ENCODE measurements at regions not wholly inside any gene's neighbourhood (a gene's known extent, or its start where the extent isn't known, plus 50 kb on each side); places are given as distances from the start of the nearest gene placed in this dataset.

DNA sequence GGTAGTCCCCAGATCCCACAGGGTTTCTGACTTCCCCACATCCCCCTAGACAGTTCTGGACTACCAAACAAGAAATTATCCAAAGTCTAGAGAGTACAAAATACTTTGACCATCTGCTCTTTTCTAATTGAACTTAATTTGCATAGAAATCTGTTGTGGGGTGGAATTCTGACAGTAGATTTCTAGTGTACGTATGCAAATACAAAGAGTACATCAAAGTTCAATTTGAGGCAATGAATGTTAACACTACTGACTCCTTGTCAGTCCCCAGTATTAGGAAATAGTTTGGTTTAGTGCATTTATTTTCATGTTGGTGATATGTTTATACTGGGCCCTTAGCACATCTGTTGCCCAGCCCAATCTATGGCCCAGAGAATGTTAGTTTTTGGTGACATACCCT is 292.6 kb downstream of the CETN3 start:
- Histone ChIP-seq H3K27me3 (ENCODE audit: insufficient read depth, low read length) (no peaks in the 10 kb centered on the region), H2AFZ (ENCODE audit: low read depth, low read length) (no peak overlapping the region), H3K4me2 (ENCODE audit: low read length) (no peak overlapping the region), H3K4me1 (ENCODE audit: insufficient read depth, low read length) (no peaks in the 10 kb centered on the region), H3K9ac (ENCODE audit: low read length) (no peak overlapping the region), H3K27ac (ENCODE audit: low read depth, low read length) (no peak overlapping the region), H3K4me3 (ENCODE audit: insufficient read depth, low read depth, low read length) (no peak overlapping the region), H3K79me2 (ENCODE audit: insufficient read depth, low read length) (no peaks in the 10 kb centered on the region), H4K20me1 (ENCODE audit: insufficient read depth, low read length) (no peaks in the 10 kb centered on the region), H3K36me3 (ENCODE audit: insufficient read depth, low read length) (no peaks in the 10 kb centered on the region), H3K9me3 (ENCODE audit: insufficient read depth, low read depth, low read length) (no peaks in the 10 kb centered on the region)
- Mint-ChIP-seq H3K4me1 (ENCODE audit: low read depth, unreplicated experiment) (no peaks in the 10 kb centered on the region), H3K9me3 (ENCODE audit: unreplicated experiment) (no peaks in the 10 kb centered on the region), H3K27ac (ENCODE audit: unreplicated experiment) (no peak overlapping the region), H3K4me3 (ENCODE audit: unreplicated experiment) (no peak overlapping the region), H3K27me3 (ENCODE audit: low read depth, unreplicated experiment) (no peaks in the 10 kb centered on the region), H3K36me3 (ENCODE audit: low read depth, unreplicated experiment) (no peaks in the 10 kb centered on the region)
- TF ChIP-seq EZH2 (IDR thresholded peaks at IDR 0.05; ENCODE audit: insufficient read depth, low read length) (no peak), CTCF (IDR thresholded peaks at IDR 0.05; ENCODE audit: insufficient read depth, low read depth, low read length) (no peak)
- DNase-seq (ENCODE audit: low read depth) (no peak), FAIRE-seq (no peak)

GRCh38 chr5:90113108-90113507 is 296.4 kb downstream of the CETN3 start:
- Histone ChIP-seq H3K27me3 (ENCODE audit: insufficient read depth, low read length) (no peaks in the 10 kb centered on the region), H3K36me3 (ENCODE audit: insufficient read depth, low read length) (no peaks in the 10 kb centered on the region), H3K9me3 (ENCODE audit: insufficient read depth, low read depth, low read length) (no peaks in the 10 kb centered on the region), H4K20me1 (ENCODE audit: insufficient read depth, low read length) (no peaks in the 10 kb centered on the region), H2AFZ (ENCODE audit: low read depth, low read length) (no peak overlapping the region), H3K27ac (ENCODE audit: low read depth, low read length) (no peak overlapping the region), H3K4me1 (ENCODE audit: insufficient read depth, low read length) (no peaks in the 10 kb centered on the region), H3K9ac (ENCODE audit: low read length) (no peak overlapping the region), H3K79me2 (ENCODE audit: insufficient read depth, low read length) (no peaks in the 10 kb centered on the region), H3K4me3 (ENCODE audit: insufficient read depth, low read depth, low read length) (no peak overlapping the region), H3K4me2 (ENCODE audit: low read length) (no peak overlapping the region)
- TF ChIP-seq CTCF (IDR thresholded peaks at IDR 0.05; ENCODE audit: insufficient read depth, low read depth, low read length) = no peak
- TF ChIP-seq EZH2 (IDR thresholded peaks at IDR 0.05; ENCODE audit: insufficient read depth, low read length) = no peak
- no peaks in the 10 kb centered on the region for H3K36me3 Mint-ChIP-seq (ENCODE audit: low read depth, unreplicated experiment)
- DNase-seq (ENCODE audit: low read depth) (no peak), FAIRE-seq (no peak)
- H3K27ac Mint-ChIP-seq (ENCODE audit: unreplicated experiment) = no peak overlapping the region
- no peaks in the 10 kb centered on the region for H3K9me3 Mint-ChIP-seq (ENCODE audit: unreplicated experiment)
- H3K27me3 Mint-ChIP-seq (ENCODE audit: low read depth, unreplicated experiment) = no peaks in the 10 kb centered on the region
- no peak overlapping the region for H3K4me3 Mint-ChIP-seq (ENCODE audit: unreplicated experiment)
- no peaks in the 10 kb centered on the region for H3K4me1 Mint-ChIP-seq (ENCODE audit: low read depth, unreplicated experiment)

DNA sequence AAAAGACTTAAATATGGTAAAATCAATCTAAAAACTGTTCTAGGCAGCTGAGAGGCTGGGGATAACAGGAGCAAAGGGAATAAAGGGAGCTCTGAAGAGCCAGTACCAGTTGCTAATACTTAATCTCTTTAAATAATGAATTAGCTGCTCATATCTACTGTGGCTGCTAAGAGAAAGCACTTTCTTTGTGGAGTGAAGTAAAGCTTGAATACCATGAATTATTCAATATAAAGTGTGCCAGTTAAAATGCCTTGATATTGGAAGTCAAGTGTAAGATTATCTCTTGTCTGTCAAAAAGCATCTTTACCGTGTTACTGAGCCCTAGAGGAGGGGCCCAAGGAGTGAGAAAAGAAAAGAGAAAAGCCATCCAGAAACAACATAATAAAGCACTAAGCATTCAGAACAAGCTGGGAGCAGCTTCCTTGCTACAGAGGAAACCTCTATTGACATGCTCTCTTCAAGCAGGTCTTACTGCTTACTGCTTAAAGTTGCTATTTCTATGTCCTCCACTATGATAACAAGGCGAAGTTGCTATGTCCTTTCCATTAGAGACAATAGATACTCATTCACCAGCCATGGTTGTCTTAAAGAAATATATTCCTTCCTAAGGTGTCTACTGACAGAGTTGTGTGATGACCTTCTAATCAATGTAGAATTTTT is 297.4 kb downstream of the CETN3 start:
- H4K20me1 ChIP-seq (ENCODE audit: insufficient read depth, low read length) = no peaks in the 10 kb centered on the region
- no peak overlapping the region for H3K27ac ChIP-seq (ENCODE audit: low read depth, low read length)
- Mint-ChIP-seq H3K9me3 (ENCODE audit: unreplicated experiment) (no peaks in the 10 kb centered on the region), H3K27ac (ENCODE audit: unreplicated experiment) (no peak overlapping the region), H3K4me3 (ENCODE audit: unreplicated experiment) (no peak overlapping the region), H3K4me1 (ENCODE audit: low read depth, unreplicated experiment) (no peaks in the 10 kb centered on the region), H3K36me3 (ENCODE audit: low read depth, unreplicated experiment) (no peaks in the 10 kb centered on the region), H3K27me3 (ENCODE audit: low read depth, unreplicated experiment) (no peaks in the 10 kb centered on the region)
- H3K36me3 ChIP-seq (ENCODE audit: insufficient read depth, low read length) = no peaks in the 10 kb centered on the region
- H3K4me2 ChIP-seq (ENCODE audit: low read length) = no peak overlapping the region
- DNase-seq (ENCODE audit: low read depth) (no peak), FAIRE-seq (no peak)
- no peaks in the 10 kb centered on the region for H3K4me1 ChIP-seq (ENCODE audit: insufficient read depth, low read length)
- H2AFZ ChIP-seq (ENCODE audit: low read depth, low read length) = no peak overlapping the region
- H3K27me3 ChIP-seq (ENCODE audit: insufficient read depth, low read length) = no peaks in the 10 kb centered on the region
- no peak overlapping the region for H3K4me3 ChIP-seq (ENCODE audit: insufficient read depth, low read depth, low read length)
- no peak overlapping the region for H3K9ac ChIP-seq (ENCODE audit: low read length)
- TF ChIP-seq CTCF (IDR thresholded peaks at IDR 0.05; ENCODE audit: insufficient read depth, low read depth, low read length) = no peak
- TF ChIP-seq EZH2 (IDR thresholded peaks at IDR 0.05; ENCODE audit: insufficient read depth, low read length) = no peak
- no peaks in the 10 kb centered on the region for H3K79me2 ChIP-seq (ENCODE audit: insufficient read depth, low read length)
- H3K9me3 ChIP-seq (ENCODE audit: insufficient read depth, low read depth, low read length) = no peaks in the 10 kb centered on the region
